Sigmoid colon (tissue), 4 donors: ENCODE measurements at regions not wholly inside any gene's neighbourhood (a gene's known extent, or its start where the extent isn't known, plus 50 kb on each side); places are given as distances from the start of the nearest gene placed in this dataset.

ENCODE experiments used
- EP300 ChIP-seq, 4 donors: sonication (generic); formaldehyde crosslinking; IDR thresholded peaks; one replicate each; pipeline ENCODE4 v1.6.1; 2017; ENCODE audit warnings: antibody characterized with exemption in 4 of 4
- POLR2A ChIP-seq, 2 donors: fragments of 450-650 bp; IDR thresholded peaks; one replicate each; pipeline ENCODE4 v1.6.1; 2016; ENCODE audit warnings: antibody characterized with exemption in 2 of 2, mild to moderate bottlenecking in 2 of 2, moderate library complexity in 2 of 2
- POLR2AphosphoS5 ChIP-seq, 4 donors: sonication (generic); formaldehyde crosslinking; IDR thresholded peaks; one replicate each; pipeline ENCODE4 v1.6.1; 2017; ENCODE audit warnings: antibody characterized with exemption in 4 of 4
- TF ChIP-seq, protein P1 (sequence below), 4 experiments: fragments of 450-650 bp in 3 of 4; fragments of 200-600 bp in 1 of 4; IDR thresholded peaks; one replicate each; pipeline ENCODE4 v1.5.1; 2016 to 2019; ENCODE audit warnings: antibody characterized with exemption in 4 of 4, mild to moderate bottlenecking in 3 of 4, moderate library complexity in 2 of 4

DNA sequence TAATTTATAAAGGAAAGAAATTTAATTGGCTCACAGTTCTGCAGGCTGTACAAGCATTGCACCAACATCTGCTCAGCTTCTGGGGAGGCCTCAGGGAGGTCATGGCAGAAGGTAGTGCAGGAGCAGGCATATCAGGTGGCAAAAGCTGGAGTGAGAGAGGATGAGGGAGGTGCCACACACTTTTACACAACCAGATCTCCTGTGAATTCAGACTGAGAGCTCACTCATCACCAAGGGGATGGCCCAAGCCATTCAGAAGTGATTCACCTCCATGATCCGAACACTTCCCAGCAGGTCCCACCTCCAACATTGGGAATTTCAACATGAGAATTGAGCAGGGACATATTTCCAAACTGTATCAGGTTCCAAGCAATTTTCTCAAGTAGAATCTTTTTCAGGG, 84.7 kb upstream of the BRINP1 start:
- TF ChIP-seq, protein P1, sequence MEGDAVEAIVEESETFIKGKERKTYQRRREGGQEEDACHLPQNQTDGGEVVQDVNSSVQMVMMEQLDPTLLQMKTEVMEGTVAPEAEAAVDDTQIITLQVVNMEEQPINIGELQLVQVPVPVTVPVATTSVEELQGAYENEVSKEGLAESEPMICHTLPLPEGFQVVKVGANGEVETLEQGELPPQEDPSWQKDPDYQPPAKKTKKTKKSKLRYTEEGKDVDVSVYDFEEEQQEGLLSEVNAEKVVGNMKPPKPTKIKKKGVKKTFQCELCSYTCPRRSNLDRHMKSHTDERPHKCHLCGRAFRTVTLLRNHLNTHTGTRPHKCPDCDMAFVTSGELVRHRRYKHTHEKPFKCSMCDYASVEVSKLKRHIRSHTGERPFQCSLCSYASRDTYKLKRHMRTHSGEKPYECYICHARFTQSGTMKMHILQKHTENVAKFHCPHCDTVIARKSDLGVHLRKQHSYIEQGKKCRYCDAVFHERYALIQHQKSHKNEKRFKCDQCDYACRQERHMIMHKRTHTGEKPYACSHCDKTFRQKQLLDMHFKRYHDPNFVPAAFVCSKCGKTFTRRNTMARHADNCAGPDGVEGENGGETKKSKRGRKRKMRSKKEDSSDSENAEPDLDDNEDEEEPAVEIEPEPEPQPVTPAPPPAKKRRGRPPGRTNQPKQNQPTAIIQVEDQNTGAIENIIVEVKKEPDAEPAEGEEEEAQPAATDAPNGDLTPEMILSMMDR (IDR thresholded peaks at IDR 0.05) = no peak
- no peak for TF ChIP-seq POLR2A (IDR thresholded peaks at IDR 0.05)
- TF ChIP-seq EP300 (IDR thresholded peaks at IDR 0.05) = no peak
- no peak for TF ChIP-seq POLR2AphosphoS5 (IDR thresholded peaks at IDR 0.05)
